GM18520 (cell line): ENCODE measurements at regions not wholly inside any gene's neighbourhood (a gene's known extent, or its start where the extent isn't known, plus 50 kb on each side); places are given as distances from the start of the nearest gene placed in this dataset.
A peak's percentile ranks its signal among the peaks of the same experiment; 100 is the strongest.
"Not testable (repeated sequence)": the region's sequence is repeated elsewhere in the genome, so short reads cannot be mapped to it uniquely, and the experiment has no call there.

Source experiments
- ATAC-seq: cut with Tn5 transposase; IDR thresholded peaks from one replicate; pipeline ENCODE4 v1.9.1; 2021; ENCODE audit not compliant: unreplicated experiment

DNA sequence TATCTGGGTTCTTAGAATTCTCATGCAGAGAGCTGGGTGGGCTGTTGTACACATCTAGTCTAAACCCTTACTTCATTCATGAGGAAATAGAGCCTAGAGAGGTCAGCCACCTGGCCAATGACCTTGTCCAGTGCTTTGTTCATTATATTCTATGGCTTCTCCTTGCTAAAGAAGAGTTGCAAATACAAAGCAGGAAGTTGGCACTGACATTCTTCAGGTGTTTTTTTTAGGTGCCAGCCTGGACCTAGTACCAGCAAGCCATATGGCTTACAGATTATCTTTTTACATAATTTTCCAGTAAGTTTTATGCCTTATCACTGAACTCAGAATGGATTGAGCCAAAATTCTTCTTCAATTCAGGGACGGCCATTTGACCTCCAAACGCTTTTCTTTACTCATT lies 54.7 kb upstream of the PGM2 start:
- ATAC-seq = no peak

DNA sequence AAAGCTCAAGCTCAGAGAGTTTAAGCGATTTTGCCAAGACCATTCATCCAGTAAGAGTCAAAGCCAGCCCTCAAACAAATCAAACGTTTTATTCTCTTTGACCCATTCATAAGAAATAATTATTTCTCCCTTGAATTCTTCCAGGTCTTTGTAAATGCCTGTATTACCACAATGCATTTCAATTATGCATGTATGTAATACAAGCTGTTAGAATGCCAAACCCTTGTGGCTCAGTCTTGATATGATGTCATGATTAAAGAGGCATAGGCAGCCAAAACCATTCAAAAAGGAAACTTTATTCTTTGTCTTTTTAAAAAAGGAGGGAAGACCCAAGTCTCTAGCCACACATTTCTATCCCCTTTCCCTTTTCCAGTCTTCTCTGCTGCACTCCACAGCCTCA lies 56.5 kb upstream of the PGM2 start:
- no peak for ATAC-seq

DNA sequence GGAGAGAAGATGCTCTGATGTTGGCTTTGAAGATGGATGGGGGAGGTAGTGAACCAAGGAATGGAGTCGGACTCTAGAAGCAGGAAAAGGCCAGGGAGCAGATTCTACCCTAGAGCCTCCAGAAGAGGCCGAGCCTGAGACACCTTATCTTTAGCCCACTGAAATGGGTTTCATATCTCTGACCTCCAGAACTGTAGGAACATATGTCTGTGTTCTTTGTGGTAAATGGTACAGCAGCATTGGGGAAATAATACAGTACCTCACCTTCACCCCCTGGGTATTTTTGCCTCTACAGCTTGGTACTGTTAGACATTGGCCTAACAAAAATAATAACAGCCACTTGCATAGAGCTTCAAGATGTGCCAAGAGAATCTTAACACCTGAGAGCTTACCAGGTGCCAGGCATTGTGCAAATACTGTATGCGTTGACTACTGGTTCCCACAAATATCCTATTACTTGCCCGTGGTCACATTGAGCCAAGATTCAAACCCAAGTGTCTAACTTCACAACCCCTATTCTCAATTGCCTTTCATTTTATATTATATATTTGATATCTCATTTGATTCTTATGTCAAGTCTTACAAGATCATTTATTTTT lies 57.0 kb upstream of the PGM2 start:
- ATAC-seq = no peak

DNA sequence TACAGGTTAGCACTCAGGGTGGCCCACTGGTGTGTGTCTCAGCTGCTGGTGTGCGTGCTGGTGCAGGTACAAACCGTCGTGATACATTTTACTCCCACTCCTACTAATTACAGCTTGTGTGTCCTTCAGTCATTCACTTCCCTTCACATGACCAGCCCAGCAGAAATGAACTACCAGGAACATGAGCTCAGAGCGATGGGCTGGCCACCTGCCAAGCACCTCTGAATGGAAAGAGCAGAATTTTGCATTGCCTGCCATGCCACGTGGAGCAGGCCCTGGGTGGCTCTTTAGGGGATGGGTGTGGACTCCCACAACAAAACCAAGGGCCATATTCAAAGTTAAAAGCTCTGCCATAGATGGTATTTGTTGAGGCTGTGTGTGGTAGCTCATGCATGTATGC lies 58.9 kb upstream of the PGM2 start:
- no peak for ATAC-seq

DNA sequence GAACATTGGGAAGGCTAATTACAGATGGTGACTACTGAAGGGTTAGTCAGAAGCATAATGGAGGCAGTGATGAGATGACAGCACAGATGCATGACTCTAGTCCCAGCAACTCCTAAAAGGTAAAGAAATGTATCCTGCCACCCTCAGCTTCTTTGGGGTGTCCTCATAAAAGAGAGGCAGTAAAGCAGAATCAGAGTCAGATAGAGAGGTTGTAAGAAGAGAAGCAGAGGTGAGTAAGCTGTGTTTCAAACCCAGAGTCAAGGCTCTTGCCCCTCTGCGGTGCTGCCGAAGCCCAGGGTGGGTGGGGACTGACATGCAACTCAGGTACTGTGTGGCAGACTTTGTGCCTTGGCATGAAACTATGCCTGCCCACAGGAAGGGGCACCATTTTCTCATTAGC lies 59.5 kb upstream of the PGM2 start:
- ATAC-seq = no peak

DNA sequence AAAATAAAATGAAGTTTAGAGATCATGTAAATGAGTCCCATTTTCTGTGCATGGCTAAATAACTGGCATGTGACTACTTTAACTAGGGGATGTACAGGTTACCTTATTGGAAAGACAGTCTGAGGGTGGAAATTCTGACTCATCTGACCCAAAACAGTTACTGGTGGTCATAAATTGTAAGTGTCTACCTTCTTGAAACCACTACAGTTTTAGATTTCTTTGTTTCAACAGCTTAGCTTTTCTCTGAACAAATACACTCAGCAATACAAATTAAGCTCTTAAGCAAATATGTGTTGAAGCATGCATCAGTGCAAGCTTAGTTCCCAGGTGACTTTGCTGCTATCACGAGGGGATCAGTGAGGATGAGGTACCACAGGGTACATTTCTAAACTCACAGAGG lies 60.7 kb upstream of the PGM2 start:
- ATAC-seq = peak; percentile 61

DNA sequence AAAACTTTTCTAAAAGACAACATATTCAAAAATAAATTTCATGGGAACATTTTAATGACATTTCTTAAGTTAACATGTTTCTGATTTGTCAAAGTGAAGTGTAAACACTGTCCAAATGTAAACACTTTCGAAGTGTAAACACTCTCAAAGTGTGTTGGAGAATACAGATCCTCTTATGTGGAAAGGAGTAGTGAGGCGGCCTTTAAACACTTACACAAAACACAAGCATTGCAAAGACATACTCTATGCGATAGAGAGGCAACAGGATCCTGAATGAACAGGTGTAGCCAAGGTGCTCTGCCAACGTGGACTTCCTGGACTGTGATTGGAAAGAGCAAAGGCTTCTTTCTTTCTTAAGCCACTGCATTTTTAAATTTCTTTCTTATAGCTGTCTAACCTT lies 62.7 kb upstream of the PGM2 start:
- ATAC-seq = no peak

DNA sequence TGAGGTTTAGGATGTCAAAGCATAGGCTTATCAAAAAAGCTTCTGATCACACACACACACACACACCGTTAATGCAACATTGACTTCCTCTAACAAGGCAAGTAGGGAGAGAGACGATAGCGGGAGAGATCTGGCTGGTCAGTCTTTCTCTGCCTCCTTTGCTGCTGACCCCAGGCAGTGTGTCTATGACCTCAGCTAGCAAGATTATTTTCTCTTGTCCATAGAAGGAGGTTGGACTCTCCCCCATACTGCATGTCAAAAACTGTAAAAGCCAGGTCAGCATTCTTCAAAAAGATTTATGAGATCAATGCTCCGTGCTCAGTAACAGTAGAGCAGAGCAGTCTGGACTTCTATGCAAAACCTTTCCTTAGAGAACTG lies 63.5 kb upstream of the PGM2 start:
- no peak for ATAC-seq

DNA sequence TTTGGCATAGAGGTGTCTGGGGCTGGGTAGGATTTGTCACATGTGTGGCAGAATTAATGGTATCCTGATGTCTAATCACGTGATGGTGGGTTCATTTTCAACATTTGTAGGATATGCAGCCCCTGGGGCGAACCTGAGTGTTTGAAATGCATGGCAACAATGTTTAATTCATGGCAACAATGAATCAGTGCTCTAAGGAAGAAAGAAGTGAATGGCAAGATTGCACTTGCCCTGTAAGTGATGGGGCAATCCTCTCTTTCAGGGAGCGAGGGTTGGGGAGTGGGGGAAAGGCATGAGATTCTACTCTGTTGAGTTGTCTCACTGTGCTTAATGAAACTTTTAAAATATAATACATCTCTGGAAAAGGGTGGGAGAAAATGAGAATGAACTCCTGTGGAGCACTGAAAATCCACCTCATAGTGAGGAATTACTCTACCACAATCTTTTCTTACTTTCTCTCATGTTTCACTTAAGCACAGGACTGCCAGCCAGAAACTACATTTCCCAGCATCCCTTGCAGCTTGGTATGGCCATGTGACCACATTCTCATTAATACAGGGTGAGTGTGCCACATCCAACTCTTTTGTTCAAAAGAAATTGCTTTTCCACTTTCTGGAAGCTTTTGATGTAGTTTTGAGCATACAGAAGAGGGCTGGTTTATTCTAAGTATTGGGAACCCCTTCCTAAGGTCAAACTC lies 64.0 kb upstream of the PGM2 start:
- no peak for ATAC-seq

DNA sequence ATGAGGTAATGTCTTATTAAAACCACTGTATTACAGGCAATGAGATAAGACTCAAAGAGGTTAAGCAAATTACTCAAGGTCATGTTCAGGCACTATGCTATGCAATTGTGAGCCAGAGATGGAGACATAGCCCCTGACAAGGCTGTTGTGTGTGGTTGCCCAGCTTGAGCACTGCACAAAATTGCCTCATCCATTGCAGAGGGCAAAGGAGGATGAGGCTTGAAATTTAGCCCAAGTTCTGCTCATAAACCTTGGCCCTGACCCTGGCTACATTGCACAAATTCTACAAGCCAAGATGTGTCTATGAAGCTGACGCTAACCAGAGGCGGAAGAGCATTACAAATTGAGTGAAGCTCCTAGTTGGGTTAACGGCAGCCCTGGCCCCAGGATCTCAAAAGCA lies 65.6 kb upstream of the PGM2 start:
- no peak for ATAC-seq

DNA sequence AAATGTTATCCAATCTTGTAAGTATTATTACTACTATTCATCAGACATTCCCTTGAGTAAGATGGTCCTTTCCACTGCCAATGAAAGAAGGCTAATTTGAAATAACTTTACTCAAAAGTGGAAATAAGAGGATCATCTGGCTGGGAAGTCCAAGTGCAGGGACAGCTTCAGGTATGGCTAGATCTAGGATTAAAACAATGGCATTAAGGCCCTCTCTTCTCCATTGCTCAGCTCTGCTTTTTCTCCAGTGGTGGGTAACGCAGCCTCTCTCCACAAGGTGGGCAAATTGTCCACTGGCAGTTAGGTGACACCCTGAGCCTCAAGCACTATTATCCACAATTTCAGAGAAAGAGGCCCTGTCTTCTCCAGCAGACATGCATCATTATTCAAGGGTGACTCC lies 66.7 kb upstream of the PGM2 start:
- ATAC-seq = no peak

DNA sequence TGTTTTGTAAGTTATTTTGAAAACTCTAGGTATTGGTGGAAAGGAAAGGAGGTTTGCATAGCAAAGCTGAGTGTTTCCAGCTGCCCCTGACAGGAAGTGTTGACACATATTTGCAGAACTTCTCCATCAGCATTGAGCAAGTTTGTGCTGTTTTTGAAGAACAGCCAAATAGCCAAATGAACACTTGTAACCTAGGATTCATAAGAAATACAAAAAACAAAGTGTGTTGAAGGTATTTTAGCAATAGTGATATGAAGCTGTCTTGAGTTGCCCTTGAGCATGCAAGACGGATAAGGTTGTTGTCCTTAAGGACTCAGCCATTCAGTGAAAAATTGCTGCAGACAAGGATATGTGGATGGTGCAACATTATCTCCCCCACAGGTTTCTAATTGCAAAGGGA lies 68.3 kb upstream of the PGM2 start:
- ATAC-seq = no peak

DNA sequence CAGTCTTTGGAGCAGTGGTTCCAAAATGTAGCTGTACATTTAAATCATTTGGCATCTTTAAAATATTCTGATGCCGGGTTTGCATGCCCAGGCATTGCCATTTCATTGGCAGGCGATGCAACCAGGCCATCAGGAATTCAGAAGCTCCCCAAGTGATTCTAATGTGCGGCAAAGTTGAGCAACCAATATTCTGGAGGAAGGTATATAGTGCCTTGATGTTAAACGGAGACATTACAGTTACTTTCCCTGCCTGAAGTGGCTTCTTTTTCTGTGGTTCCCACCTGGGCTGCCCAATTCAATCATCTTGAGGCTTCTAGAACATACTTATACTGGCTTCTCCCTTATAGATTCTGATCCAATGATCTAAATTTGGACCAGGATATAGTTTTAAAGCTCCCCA lies 68.7 kb upstream of the PGM2 start:
- ATAC-seq = no peak

DNA sequence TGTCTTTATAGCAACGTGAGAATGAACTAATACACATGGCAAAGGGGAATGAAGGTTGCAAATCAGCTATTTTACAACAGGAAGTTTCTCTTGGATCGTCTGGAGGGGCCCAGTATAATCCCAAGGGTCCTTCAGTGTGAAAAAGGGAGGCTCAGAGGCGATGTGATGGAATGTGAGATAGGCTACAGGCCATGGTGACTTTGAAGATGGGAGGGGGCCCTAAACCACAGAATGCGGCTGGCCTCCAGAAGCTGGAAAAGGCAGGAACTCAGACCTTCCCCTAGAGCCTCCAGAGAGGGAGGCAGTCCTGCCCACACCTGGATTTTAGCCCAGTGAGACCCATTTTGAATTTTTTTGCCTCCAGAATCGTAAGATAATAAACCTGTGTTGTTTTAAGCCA lies 69.4 kb upstream of the PGM2 start:
- no peak for ATAC-seq

DNA sequence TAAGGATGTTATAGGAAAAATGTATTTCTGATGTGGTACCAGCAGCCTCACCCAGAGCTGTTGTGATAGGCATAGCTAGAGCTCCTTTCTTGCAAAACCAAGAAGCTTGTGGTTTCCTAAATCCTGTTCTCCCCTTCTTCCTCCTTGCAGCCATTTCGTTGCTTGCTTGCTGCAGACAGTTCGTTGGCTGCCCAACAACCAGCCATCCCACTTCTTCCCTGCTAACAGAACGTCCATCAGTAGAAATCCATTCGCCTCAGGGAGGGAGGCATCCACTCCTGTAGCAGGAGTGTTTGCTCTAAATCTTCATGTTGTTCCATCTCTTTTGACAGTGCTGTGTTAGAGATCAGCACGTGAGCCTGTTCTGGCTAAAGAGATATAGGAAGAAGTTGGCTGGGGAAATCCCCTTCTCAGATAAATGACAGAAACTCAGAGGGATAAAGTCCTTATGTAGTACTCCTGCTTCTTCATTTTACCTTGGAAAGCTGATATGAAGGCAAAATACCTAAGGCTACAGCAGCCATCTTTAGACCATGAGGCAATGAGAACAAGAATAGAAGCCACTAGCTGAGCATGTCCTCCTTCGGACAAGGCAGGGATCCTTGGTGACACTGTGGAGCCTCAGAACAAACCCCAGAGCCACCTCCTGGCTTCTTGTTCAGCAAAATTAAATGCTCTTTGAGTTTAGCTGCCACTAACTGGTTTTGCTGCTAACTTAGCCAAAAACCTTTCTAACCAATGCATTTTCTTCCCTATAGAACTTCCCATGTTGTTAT lies 68.4 kb upstream of the RELL1 start:
- ATAC-seq = no peak

DNA sequence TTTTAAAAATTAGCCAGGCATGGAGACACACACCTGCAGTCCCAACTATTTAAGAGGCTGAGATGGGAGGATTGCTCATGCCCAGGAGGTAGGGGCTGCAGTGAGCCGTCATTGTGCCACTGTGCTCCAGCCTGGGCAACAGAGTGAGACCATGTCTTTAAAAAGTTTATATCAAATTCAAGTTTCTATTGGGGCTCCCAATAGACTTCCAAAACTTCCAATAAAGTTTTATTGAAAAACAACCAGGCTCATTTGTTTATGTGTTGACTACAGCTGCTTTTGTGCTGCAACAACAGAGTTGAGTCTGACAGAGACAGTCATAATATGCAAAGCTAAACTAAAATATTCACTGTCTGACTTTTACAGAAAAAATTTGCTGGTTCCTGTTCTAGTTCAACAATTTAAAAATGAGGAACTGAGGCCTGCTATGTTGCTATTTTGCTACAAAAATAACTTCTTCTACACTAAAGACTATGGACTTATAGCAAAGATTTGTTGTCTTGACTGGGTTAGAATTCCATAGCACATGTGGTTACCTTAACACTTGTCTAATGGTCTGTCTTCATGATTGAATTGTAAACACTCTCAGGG lies 63.3 kb upstream of the RELL1 start:
- ATAC-seq = no peak

DNA sequence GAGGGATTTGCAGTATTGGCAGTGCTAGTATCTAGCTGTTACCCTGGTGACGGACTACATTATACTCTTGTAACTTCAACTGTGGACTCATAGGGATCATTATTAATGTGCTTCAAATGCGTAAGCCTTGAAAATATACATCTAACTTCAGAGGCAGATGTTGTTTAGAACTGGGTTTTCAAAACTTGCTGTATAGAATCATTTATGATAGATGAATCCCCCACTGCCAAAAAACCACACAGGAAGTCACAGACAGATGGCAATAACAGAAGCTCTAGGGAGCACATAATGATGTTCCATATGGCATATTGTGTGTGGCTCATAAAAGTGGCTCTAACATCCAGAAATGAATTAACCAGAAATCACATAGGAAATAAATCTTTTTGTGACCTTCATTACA lies 62.3 kb upstream of the RELL1 start:
- no peak for ATAC-seq

DNA sequence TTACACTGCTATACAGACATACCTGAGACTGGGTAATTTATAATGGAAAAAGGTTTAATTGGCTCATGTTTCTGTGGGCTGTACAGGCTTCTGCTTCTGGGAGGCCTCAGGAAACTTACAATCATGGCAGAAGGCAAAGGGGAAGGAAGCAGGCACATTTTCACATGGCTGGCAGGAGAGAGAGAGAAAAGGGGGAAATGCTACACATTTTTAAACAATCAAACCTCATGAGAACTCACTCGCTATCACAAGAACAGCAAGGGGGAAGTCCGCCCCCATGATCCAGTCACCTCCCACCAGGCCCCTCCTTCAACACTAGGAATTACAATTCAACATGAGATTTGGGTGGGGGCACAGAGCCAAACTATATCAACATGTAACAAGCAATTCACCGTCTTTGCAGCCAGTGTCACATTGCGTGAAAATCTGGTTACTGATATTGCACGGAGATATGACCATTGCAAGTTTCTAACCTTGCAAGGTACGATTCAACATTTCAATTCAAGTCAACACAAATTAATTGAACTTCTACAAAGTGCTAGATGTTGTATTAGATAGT lies 61.7 kb upstream of the RELL1 start:
- ATAC-seq = no peak

DNA sequence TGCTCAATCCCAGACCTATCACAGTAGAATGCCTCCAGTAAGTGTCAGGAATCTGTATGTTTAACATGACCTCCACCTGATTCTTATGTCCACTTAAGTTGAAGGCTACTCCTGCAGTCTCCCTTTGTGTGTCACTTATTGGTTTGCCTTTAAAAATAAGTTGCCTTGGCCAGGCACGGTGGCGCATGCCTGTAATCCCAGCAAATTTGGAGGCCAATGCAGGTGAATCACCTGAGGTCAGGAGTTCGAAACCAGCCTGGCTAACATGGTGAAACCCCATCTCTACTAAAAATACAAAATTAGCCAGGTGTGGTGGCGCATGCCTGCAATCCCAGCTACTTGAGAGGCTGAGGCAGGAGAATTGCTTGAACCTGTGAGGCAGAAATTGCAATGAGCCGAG lies 60.7 kb upstream of the RELL1 start:
- not testable (repeated sequence) for ATAC-seq

DNA sequence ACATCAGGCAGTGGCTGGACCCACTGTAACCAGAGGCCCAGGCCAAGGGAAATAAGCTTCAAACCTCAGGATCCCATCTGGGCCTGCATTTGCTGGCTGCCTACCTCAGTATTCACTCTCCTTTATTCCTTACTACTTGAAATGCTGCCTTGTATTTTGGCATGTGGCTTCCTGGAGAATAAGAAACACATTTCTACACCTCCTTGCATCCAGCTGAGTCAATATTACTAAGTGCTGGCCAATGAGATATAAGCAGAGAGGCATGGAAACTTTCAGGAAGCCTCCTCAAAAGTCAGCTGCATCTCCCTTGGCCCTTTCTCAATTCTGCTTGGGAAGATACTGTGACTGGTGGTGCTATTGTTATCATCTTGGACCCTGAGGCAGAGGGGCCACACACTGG lies 59.8 kb upstream of the RELL1 start:
- no peak for ATAC-seq

DNA sequence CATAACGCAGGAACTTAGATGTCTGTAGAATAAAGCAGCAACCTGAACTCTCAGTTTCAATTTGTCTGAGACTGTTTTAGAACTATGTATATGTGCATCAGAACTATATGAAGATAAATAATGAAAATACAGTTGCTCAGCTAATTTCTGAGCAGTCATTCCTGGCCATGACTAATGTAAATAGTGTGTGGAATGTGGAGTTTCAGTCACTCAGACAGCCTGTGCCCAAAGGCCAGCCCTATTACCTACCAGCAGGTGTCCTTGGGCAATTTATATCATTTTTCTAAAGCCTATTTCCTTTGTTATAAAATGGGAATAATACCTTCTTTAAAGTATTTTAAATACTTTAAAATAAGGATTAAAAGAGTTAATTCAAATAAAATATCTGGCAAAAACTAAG lies 56.0 kb upstream of the RELL1 start:
- no peak for ATAC-seq

DNA sequence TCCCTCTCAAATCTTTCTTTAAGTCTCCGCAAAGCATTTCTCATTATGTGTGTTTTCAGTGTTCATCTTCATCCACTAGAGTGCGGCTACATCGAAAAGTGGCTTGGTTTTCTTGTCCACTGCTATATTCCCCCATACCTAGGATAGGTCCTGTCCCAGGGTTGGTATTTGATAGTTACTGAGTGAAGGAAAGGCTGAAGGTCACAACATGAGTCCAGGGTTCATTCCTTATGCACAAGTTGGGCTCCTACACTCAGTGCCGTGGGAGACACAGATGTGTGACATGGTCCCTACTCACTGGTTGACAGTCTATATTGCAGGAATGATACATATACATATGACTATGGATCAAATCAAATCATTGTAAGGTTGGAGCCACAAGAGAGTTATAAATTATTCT lies 55.4 kb upstream of the RELL1 start:
- no peak for ATAC-seq
